ENCODE measurements at regions not wholly inside any gene's neighbourhood (a gene's known extent, or its start where the extent isn't known, plus 50 kb on each side); places are given as distances from the start of the nearest gene placed in this dataset.
"Not testable (repeated sequence)": the region's sequence is repeated elsewhere in the genome, so short reads cannot be mapped to it uniquely, and the experiment has no call there.

DNA sequence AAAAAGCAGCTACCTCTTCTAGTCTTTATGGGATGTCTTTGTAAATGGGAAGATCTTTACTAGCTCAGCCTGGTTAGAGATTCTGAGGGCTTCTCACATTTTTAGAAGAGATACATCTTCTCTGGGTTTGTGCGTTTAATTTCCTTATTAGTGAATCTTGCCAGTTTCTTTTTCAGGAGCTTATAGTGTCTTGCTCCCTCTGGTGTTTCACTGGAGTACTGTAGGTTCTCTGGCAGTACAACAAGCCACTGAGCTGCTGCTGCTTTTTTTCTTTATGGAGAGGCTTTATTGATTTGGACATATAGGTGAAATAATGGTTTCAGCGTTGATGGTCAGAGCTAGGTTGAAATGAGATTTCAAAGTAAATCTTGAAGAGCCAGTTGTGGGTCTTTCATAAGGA, 82.9 kb downstream of the LAS1L start:
- H3K9me3 ChIP-seq (replicated peaks in 1 of 2; ENCODE audit: control insufficient read depth in 2 of 2, insufficient read depth in 1 of 2, low read depth in 1 of 2, low read length in 2 of 2), result peaks cover 0 to 6% of the 10 kb centered on the region in 2 donors
- H3K79me1 ChIP-seq (ENCODE audit: low read depth, low read length), result no peaks in the 10 kb centered on the region
- H2AFZ ChIP-seq (ENCODE audit: low read length), result no peak overlapping the region
- H3K4me3 ChIP-seq (ENCODE audit: low read length in 2 of 2), result no peak overlapping the region
- no peak overlapping the region for H2BK120ac ChIP-seq (ENCODE audit: low read depth, low read length)
- H3K14ac ChIP-seq (ENCODE audit: low read length), result no peak overlapping the region
- H3K23ac ChIP-seq (ENCODE audit: low read depth, low read length, poor library complexity), result no peak overlapping the region
- no peaks in the 10 kb centered on the region for H3K4me1 ChIP-seq (ENCODE audit: control insufficient read depth in 2 of 2, insufficient read depth in 1 of 2, low read depth in 1 of 2, low read length in 2 of 2)
- H3K18ac ChIP-seq (ENCODE audit: low read length), result no peak overlapping the region
- no peak overlapping the region for H2BK12ac ChIP-seq (ENCODE audit: low read length)
- no CpG with 5 or more reads among the region's 2 CpGs for WGBS, 2 donors (ENCODE audit: extremely low coverage in 2 of 2, insufficient read length in 2 of 2, insufficient replicate concordance in 1 of 2)
- H3K27ac ChIP-seq (replicated peaks; ENCODE audit: low read length), result no peak overlapping the region
- H3K4me2 ChIP-seq (ENCODE audit: insufficient read depth, low read length, poor library complexity, severe bottlenecking), result no peak overlapping the region
- no peak overlapping the region for H2AK5ac ChIP-seq (ENCODE audit: low read depth, low read length)
- no peak for DNase-seq (ENCODE audit: low spot score)
- H4K8ac ChIP-seq (ENCODE audit: low read depth, low read length), result no peak overlapping the region
- H2BK5ac ChIP-seq (ENCODE audit: low read length), result no peak overlapping the region
- H3K27me3 ChIP-seq (ENCODE audit: control insufficient read depth in 3 of 3, insufficient read depth in 3 of 3, low read depth in 1 of 3, low read length in 3 of 3), result no peaks in the 10 kb centered on the region
- H3K9ac ChIP-seq (ENCODE audit: low read depth, low read length, poor library complexity), result no peak overlapping the region
- H4K91ac ChIP-seq (ENCODE audit: low read depth, low read length, poor library complexity), result no peak overlapping the region
- no peak overlapping the region for H2BK15ac ChIP-seq (ENCODE audit: low read length)
- no peak overlapping the region for H3K4ac ChIP-seq (ENCODE audit: low read length)
- H3K36me3 ChIP-seq (replicated peaks in 1 of 2; ENCODE audit: control insufficient read depth in 2 of 2, insufficient read depth in 2 of 2, low read length in 2 of 2), result no peaks in the 10 kb centered on the region

DNA sequence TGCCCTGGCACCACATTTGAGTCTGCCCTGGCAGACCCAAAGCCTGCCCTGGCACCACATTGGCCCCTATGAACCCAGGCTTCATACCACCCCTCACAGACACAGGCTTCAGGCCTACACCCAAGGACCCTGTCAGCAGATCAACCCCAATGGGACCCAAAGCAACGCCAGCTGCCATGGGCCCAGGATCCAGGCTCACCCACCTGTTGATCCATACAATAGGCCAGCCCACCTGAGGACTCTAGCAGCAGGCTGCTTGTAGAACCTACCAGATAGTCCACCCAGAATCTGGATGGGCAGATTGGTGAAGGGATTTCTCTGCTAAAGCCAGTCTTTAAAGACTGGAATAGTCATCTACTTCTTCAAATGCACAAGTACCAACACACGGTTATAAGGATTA, 114.4 kb downstream of the LAS1L start:
- H3K27me3 ChIP-seq (ENCODE audit: control insufficient read depth in 3 of 3, insufficient read depth in 3 of 3, low read depth in 1 of 3, low read length in 3 of 3), result no peaks in the 10 kb centered on the region
- no peak overlapping the region for H2AFZ ChIP-seq (ENCODE audit: low read length)
- H3K4me2 ChIP-seq (ENCODE audit: insufficient read depth, low read length, poor library complexity, severe bottlenecking), result no peak overlapping the region
- H3K14ac ChIP-seq (ENCODE audit: low read length), result no peak overlapping the region
- H3K23ac ChIP-seq (ENCODE audit: low read depth, low read length, poor library complexity), result no peak overlapping the region
- H3K9ac ChIP-seq (ENCODE audit: low read depth, low read length, poor library complexity), result no peak overlapping the region
- no peak for DNase-seq (ENCODE audit: low spot score)
- no peak overlapping the region for H2AK5ac ChIP-seq (ENCODE audit: low read depth, low read length)
- no peak overlapping the region for H3K27ac ChIP-seq (replicated peaks; ENCODE audit: low read length)
- WGBS, 2 donors (ENCODE audit: extremely low coverage in 2 of 2, insufficient read length in 2 of 2, insufficient replicate concordance in 1 of 2), result no CpG with 5 or more reads among the region's 2 CpGs
- H4K8ac ChIP-seq (ENCODE audit: low read depth, low read length), result no peak overlapping the region
- no peaks in the 10 kb centered on the region for H3K36me3 ChIP-seq (replicated peaks in 1 of 2; ENCODE audit: control insufficient read depth in 2 of 2, insufficient read depth in 2 of 2, low read length in 2 of 2)
- H3K4ac ChIP-seq (ENCODE audit: low read length), result no peak overlapping the region
- no peak overlapping the region for H2BK5ac ChIP-seq (ENCODE audit: low read length)
- no peak overlapping the region for H3K18ac ChIP-seq (ENCODE audit: low read length)
- H3K4me3 ChIP-seq (ENCODE audit: low read length in 2 of 2), result no peak overlapping the region
- no peak overlapping the region for H4K91ac ChIP-seq (ENCODE audit: low read depth, low read length, poor library complexity)
- no peaks in the 10 kb centered on the region for H3K9me3 ChIP-seq (replicated peaks in 1 of 2; ENCODE audit: control insufficient read depth in 2 of 2, insufficient read depth in 1 of 2, low read depth in 1 of 2, low read length in 2 of 2)
- no peaks in the 10 kb centered on the region for H3K4me1 ChIP-seq (ENCODE audit: control insufficient read depth in 2 of 2, insufficient read depth in 1 of 2, low read depth in 1 of 2, low read length in 2 of 2)
- no peak overlapping the region for H2BK120ac ChIP-seq (ENCODE audit: low read depth, low read length)
- no peak overlapping the region for H2BK15ac ChIP-seq (ENCODE audit: low read length)
- no peaks in the 10 kb centered on the region for H3K79me1 ChIP-seq (ENCODE audit: low read depth, low read length)
- H2BK12ac ChIP-seq (ENCODE audit: low read length), result no peak overlapping the region

DNA sequence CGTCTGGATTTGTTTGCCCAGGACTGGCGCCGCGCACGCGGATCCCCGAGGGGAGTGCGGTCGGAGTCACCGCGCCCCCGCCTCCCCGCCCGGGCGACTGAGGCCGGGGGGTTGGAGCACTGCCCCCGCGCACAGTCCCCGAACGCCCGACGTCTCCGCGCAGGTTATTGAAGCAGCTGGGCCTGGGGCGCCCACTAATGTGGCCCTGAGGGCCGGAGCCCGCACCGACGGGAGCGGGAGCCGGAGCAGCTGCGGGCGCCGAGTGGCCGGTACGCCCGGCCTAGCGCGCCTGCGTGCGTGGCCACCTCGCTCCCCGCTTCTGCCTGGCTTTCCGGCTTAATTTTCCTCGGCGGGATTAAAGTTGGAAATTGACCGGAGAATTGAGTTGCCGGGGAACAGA, 126.9 kb downstream of the LAS1L start:
- no CpG with 5 or more reads among the region's 48 CpGs for WGBS, 2 donors (ENCODE audit: extremely low coverage in 2 of 2, insufficient read length in 2 of 2, insufficient replicate concordance in 1 of 2)
- not testable (repeated sequence) for H2BK15ac ChIP-seq (ENCODE audit: low read length); H3K9ac ChIP-seq (ENCODE audit: low read depth, low read length, poor library complexity); H4K91ac ChIP-seq (ENCODE audit: low read depth, low read length, poor library complexity); H3K23ac ChIP-seq (ENCODE audit: low read depth, low read length, poor library complexity); H3K4me1 ChIP-seq (ENCODE audit: control insufficient read depth in 2 of 2, insufficient read depth in 1 of 2, low read depth in 1 of 2, low read length in 2 of 2); H3K9me3 ChIP-seq (replicated peaks in 1 of 2; ENCODE audit: control insufficient read depth in 2 of 2, insufficient read depth in 1 of 2, low read depth in 1 of 2, low read length in 2 of 2); H2BK12ac ChIP-seq (ENCODE audit: low read length); H3K27ac ChIP-seq (replicated peaks; ENCODE audit: low read length); H3K4me3 ChIP-seq (ENCODE audit: low read length in 2 of 2); H3K36me3 ChIP-seq (replicated peaks in 1 of 2; ENCODE audit: control insufficient read depth in 2 of 2, insufficient read depth in 2 of 2, low read length in 2 of 2); H3K79me1 ChIP-seq (ENCODE audit: low read depth, low read length); H4K8ac ChIP-seq (ENCODE audit: low read depth, low read length); H2BK5ac ChIP-seq (ENCODE audit: low read length); H2AK5ac ChIP-seq (ENCODE audit: low read depth, low read length); H3K27me3 ChIP-seq (ENCODE audit: control insufficient read depth in 3 of 3, insufficient read depth in 3 of 3, low read depth in 1 of 3, low read length in 3 of 3); H2BK120ac ChIP-seq (ENCODE audit: low read depth, low read length); H3K18ac ChIP-seq (ENCODE audit: low read length); H3K14ac ChIP-seq (ENCODE audit: low read length); H3K4ac ChIP-seq (ENCODE audit: low read length); DNase-seq (ENCODE audit: low spot score)
- H3K4me2 ChIP-seq (ENCODE audit: insufficient read depth, low read length, poor library complexity, severe bottlenecking), result peak overlapping the region; percentile 25
- H2AFZ ChIP-seq (ENCODE audit: low read length), result peak overlapping the region; percentile 79

DNA sequence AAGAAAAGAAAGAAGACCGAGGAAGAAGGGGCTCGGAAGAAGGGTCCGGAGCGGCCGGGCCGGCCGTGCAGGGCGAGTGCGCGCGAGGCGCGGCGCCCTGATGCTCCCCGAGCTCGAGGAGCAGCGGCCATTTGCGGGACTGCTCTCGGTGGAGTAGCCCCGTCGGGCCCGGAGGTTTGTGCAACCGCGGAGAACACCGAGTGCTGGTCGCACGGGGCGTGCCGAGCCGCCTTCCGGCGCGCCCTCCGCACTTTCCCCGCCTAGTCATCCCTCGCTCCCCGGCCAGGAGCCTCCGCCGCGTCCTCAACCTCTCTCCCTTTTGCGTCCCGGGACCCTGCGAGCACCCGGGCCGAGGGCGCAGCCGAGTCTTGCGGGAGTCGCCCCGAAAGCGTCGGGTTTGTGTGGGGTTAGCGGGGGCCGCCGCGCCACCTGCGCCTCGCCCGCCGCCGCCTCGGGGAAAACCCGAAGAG, 127.4 kb downstream of the LAS1L start:
- H2BK12ac ChIP-seq (ENCODE audit: low read length), result no peak overlapping the region
- H3K18ac ChIP-seq (ENCODE audit: low read length), result no peak overlapping the region
- H3K23ac ChIP-seq (ENCODE audit: low read depth, low read length, poor library complexity), result no peak overlapping the region
- no peak overlapping the region for H4K8ac ChIP-seq (ENCODE audit: low read depth, low read length)
- no peaks in the 10 kb centered on the region for H3K4me1 ChIP-seq (ENCODE audit: control insufficient read depth in 2 of 2, insufficient read depth in 1 of 2, low read depth in 1 of 2, low read length in 2 of 2)
- DNase-seq (ENCODE audit: low spot score), result no peak
- no peak overlapping the region for H2BK120ac ChIP-seq (ENCODE audit: low read depth, low read length)
- H3K36me3 ChIP-seq (replicated peaks in 1 of 2; ENCODE audit: control insufficient read depth in 2 of 2, insufficient read depth in 2 of 2, low read length in 2 of 2), result no peaks in the 10 kb centered on the region
- peak overlapping the region; percentile 21 for H3K9ac ChIP-seq (ENCODE audit: low read depth, low read length, poor library complexity)
- no peak overlapping the region for H2BK5ac ChIP-seq (ENCODE audit: low read length)
- H4K91ac ChIP-seq (ENCODE audit: low read depth, low read length, poor library complexity), result no peak overlapping the region
- H3K4me3 ChIP-seq (ENCODE audit: low read length in 2 of 2), result peak overlapping the region; percentile 24 to 63
- peak overlapping the region; percentile 79 for H2AFZ ChIP-seq (ENCODE audit: low read length)
- no peak overlapping the region for H3K4ac ChIP-seq (ENCODE audit: low read length)
- no peak overlapping the region for H2BK15ac ChIP-seq (ENCODE audit: low read length)
- no peak overlapping the region for H2AK5ac ChIP-seq (ENCODE audit: low read depth, low read length)
- peaks cover 0 to 2% of the 10 kb centered on the region in 2 donors for H3K9me3 ChIP-seq (replicated peaks in 1 of 2; ENCODE audit: control insufficient read depth in 2 of 2, insufficient read depth in 1 of 2, low read depth in 1 of 2, low read length in 2 of 2)
- H3K27me3 ChIP-seq (ENCODE audit: control insufficient read depth in 3 of 3, insufficient read depth in 3 of 3, low read depth in 1 of 3, low read length in 3 of 3), result peaks cover 0 to 5% (median 4%) of the 10 kb centered on the region in 3 experiments
- no peaks in the 10 kb centered on the region for H3K79me1 ChIP-seq (ENCODE audit: low read depth, low read length)
- H3K27ac ChIP-seq (replicated peaks; ENCODE audit: low read length), result no peak overlapping the region
- H3K14ac ChIP-seq (ENCODE audit: low read length), result no peak overlapping the region
- H3K4me2 ChIP-seq (ENCODE audit: insufficient read depth, low read length, poor library complexity, severe bottlenecking), result peak overlapping the region; percentile 49
- WGBS, 2 donors (ENCODE audit: extremely low coverage in 2 of 2, insufficient read length in 2 of 2, insufficient replicate concordance in 1 of 2), result no CpG with 5 or more reads among the region's 63 CpGs
